ENCODE measurements at regions not wholly inside any gene's neighbourhood (a gene's known extent, or its start where the extent isn't known, plus 50 kb on each side); places are given as distances from the start of the nearest gene placed in this dataset.
"Not testable (repeated sequence)": the region's sequence is repeated elsewhere in the genome, so short reads cannot be mapped to it uniquely, and the experiment has no call there.

- CTCF ChIA-PET = no interaction called here
- Mint-ChIP-seq H3K9me3 (ENCODE audit: low read depth) (peaks cover 2% of the 10 kb centered on the region), H3K36me3 (no peaks in the 10 kb centered on the region), H3K27ac (no peak overlapping the region), H3K4me3 (no peak overlapping the region), H3K27me3 (no peaks in the 10 kb centered on the region), H3K4me1 (no peaks in the 10 kb centered on the region)
- no peak for DNase-seq
- no peak for ATAC-seq
Observed at GRCh38 chr7:34207810-34208209, 302.5 kb downstream of the BMPER start.

GRCh38 chr7:34208878-34209621, 303.7 kb downstream of the BMPER start:
- H3K36me3 Mint-ChIP-seq = no peaks in the 10 kb centered on the region
- CTCF ChIA-PET = no interaction called here
- no peak overlapping the region for H3K4me3 Mint-ChIP-seq
- no peaks in the 10 kb centered on the region for H3K4me1 Mint-ChIP-seq
- DNase-seq = no peak
- peaks cover 4% of the 10 kb centered on the region for H3K9me3 Mint-ChIP-seq (ENCODE audit: low read depth)
- no peaks in the 10 kb centered on the region for H3K27me3 Mint-ChIP-seq
- H3K27ac Mint-ChIP-seq = no peak overlapping the region
- ATAC-seq = no peak

GRCh38 chr7:34211018-34211417, 305.7 kb downstream of the BMPER start:
- H3K9me3 Mint-ChIP-seq (ENCODE audit: low read depth) = peaks cover 8% of the 10 kb centered on the region
- H3K4me3 Mint-ChIP-seq = no peak overlapping the region
- no peak for ATAC-seq
- H3K27ac Mint-ChIP-seq = no peak overlapping the region
- CTCF ChIA-PET = no interaction called here
- no peak for DNase-seq
- H3K36me3 Mint-ChIP-seq = no peaks in the 10 kb centered on the region
- no peaks in the 10 kb centered on the region for H3K27me3 Mint-ChIP-seq
- H3K4me1 Mint-ChIP-seq = no peaks in the 10 kb centered on the region

- H3K4me3 Mint-ChIP-seq = no peak overlapping the region
- no peaks in the 10 kb centered on the region for H3K27me3 Mint-ChIP-seq
- ATAC-seq (no peak), DNase-seq (no peak)
- no peaks in the 10 kb centered on the region for H3K36me3 Mint-ChIP-seq
- no peak overlapping the region for H3K27ac Mint-ChIP-seq
- no peaks in the 10 kb centered on the region for H3K4me1 Mint-ChIP-seq
- CTCF ChIA-PET = no interaction called here
- peaks cover 5% of the 10 kb centered on the region for H3K9me3 Mint-ChIP-seq (ENCODE audit: low read depth)
Observed at GRCh38 chr7:34217972-34218371, 312.6 kb downstream of the BMPER start.

GRCh38 chr7:34219153-34219718, 313.9 kb downstream of the BMPER start:
- ATAC-seq = no peak
- Mint-ChIP-seq H3K27me3 (no peaks in the 10 kb centered on the region), H3K4me3 (no peak overlapping the region), H3K36me3 (no peaks in the 10 kb centered on the region), H3K4me1 (no peaks in the 10 kb centered on the region), H3K27ac (no peak overlapping the region), H3K9me3 (ENCODE audit: low read depth) (peaks cover 4% of the 10 kb centered on the region)
- DNase-seq = no peak
- CTCF ChIA-PET = no interaction called here

- no peak for DNase-seq
- Mint-ChIP-seq H3K27me3 (no peaks in the 10 kb centered on the region), H3K9me3 (ENCODE audit: low read depth) (no peaks in the 10 kb centered on the region), H3K4me3 (no peak overlapping the region), H3K27ac (no peak overlapping the region), H3K4me1 (no peaks in the 10 kb centered on the region), H3K36me3 (no peaks in the 10 kb centered on the region)
- CTCF ChIA-PET = no interaction called here
- ATAC-seq = no peak
Observed at GRCh38 chr7:34220506-34221185, 315.3 kb downstream of the BMPER start.

- Mint-ChIP-seq H3K27ac (no peak overlapping the region), H3K4me3 (no peak overlapping the region), H3K4me1 (no peaks in the 10 kb centered on the region), H3K27me3 (no peaks in the 10 kb centered on the region), H3K36me3 (no peaks in the 10 kb centered on the region), H3K9me3 (ENCODE audit: low read depth) (no peaks in the 10 kb centered on the region)
- CTCF ChIA-PET = no interaction called here
- ATAC-seq = no peak
- DNase-seq = no peak
Observed at GRCh38 chr7:34222316-34222715, 317.0 kb downstream of the BMPER start.

GRCh38 chr7:34222722-34223121, 317.4 kb downstream of the BMPER start:
- ATAC-seq = no peak
- no peak overlapping the region for H3K4me3 Mint-ChIP-seq
- DNase-seq = no peak
- CTCF ChIA-PET = no interaction called here
- no peaks in the 10 kb centered on the region for H3K9me3 Mint-ChIP-seq (ENCODE audit: low read depth)
- H3K27ac Mint-ChIP-seq = no peak overlapping the region
- no peaks in the 10 kb centered on the region for H3K4me1 Mint-ChIP-seq
- no peaks in the 10 kb centered on the region for H3K36me3 Mint-ChIP-seq
- no peaks in the 10 kb centered on the region for H3K27me3 Mint-ChIP-seq

- Mint-ChIP-seq H3K27me3 (no peaks in the 10 kb centered on the region), H3K9me3 (ENCODE audit: low read depth) (no peaks in the 10 kb centered on the region), H3K27ac (no peak overlapping the region), H3K4me3 (no peak overlapping the region), H3K36me3 (no peaks in the 10 kb centered on the region), H3K4me1 (no peaks in the 10 kb centered on the region)
- ATAC-seq (no peak), DNase-seq (no peak)
- CTCF ChIA-PET = no interaction called here
Observed at GRCh38 chr7:34224281-34224680, 318.9 kb downstream of the BMPER start.

GRCh38 chr7:34225193-34225592, 319.9 kb downstream of the BMPER start:
- no peak overlapping the region for H3K4me3 Mint-ChIP-seq
- no peaks in the 10 kb centered on the region for H3K4me1 Mint-ChIP-seq
- H3K9me3 Mint-ChIP-seq (ENCODE audit: low read depth) = no peaks in the 10 kb centered on the region
- ATAC-seq = no peak
- H3K36me3 Mint-ChIP-seq = no peaks in the 10 kb centered on the region
- CTCF ChIA-PET = no interaction called here
- no peak overlapping the region for H3K27ac Mint-ChIP-seq
- no peak for DNase-seq
- no peaks in the 10 kb centered on the region for H3K27me3 Mint-ChIP-seq

GRCh38 chr7:34227525-34227924, 322.2 kb downstream of the BMPER start:
- DNase-seq (no peak), ATAC-seq (no peak)
- Mint-ChIP-seq H3K4me3 (no peak overlapping the region), H3K27ac (no peak overlapping the region), H3K4me1 (no peaks in the 10 kb centered on the region), H3K9me3 (ENCODE audit: low read depth) (no peaks in the 10 kb centered on the region), H3K36me3 (no peaks in the 10 kb centered on the region), H3K27me3 (no peaks in the 10 kb centered on the region)
- CTCF ChIA-PET = no interaction called here

GRCh38 chr7:34235101-34235500, 329.8 kb downstream of the BMPER start:
- ATAC-seq; DNase-seq; H3K27ac Mint-ChIP-seq; H3K4me1 Mint-ChIP-seq; H3K27me3 Mint-ChIP-seq; H3K9me3 Mint-ChIP-seq (ENCODE audit: low read depth); H3K4me3 Mint-ChIP-seq; H3K36me3 Mint-ChIP-seq; CTCF ChIA-PET: not testable (repeated sequence)

GRCh38 chr7:34236057-34236456, 330.7 kb downstream of the BMPER start:
- Mint-ChIP-seq H3K4me3 (no peak overlapping the region), H3K27me3 (no peaks in the 10 kb centered on the region), H3K9me3 (ENCODE audit: low read depth) (peaks cover 2% of the 10 kb centered on the region), H3K4me1 (no peaks in the 10 kb centered on the region), H3K36me3 (no peaks in the 10 kb centered on the region), H3K27ac (no peak overlapping the region)
- DNase-seq (no peak), ATAC-seq (no peak)
- CTCF ChIA-PET = no interaction called here

GRCh38 chr7:34236839-34237492, 331.6 kb downstream of the BMPER start:
- Mint-ChIP-seq H3K4me1 (no peaks in the 10 kb centered on the region), H3K36me3 (no peaks in the 10 kb centered on the region), H3K4me3 (no peak overlapping the region), H3K27me3 (no peaks in the 10 kb centered on the region), H3K27ac (no peak overlapping the region), H3K9me3 (ENCODE audit: low read depth) (peaks cover 2% of the 10 kb centered on the region)
- ATAC-seq (no peak), DNase-seq (no peak)
- CTCF ChIA-PET = no interaction called here
